ENCODE measurements at regions not wholly inside any gene's neighbourhood (a gene's known extent, or its start where the extent isn't known, plus 50 kb on each side); places are given as distances from the start of the nearest gene placed in this dataset.

- TF ChIP-seq CTCF (IDR thresholded peaks at IDR 0.05; ENCODE audit: poor library complexity, severe bottlenecking) (no peak), EP300 (conservative IDR thresholded peaks at IDR 0.05; ENCODE audit: poor library complexity, severe bottlenecking) (no peak), EZH2 (IDR thresholded peaks at IDR 0.05; ENCODE audit: borderline replicate concordance, insufficient read depth, low read length, poor library complexity, severe bottlenecking) (no peak), MXI1 (conservative IDR thresholded peaks at IDR 0.05; ENCODE audit: poor library complexity, severe bottlenecking) (no peak), RAD21 (conservative IDR thresholded peaks at IDR 0.05) (no peak), SMC3 (conservative IDR thresholded peaks at IDR 0.05; ENCODE audit: poor library complexity) (no peak), POLR2AphosphoS5 (IDR thresholded peaks at IDR 0.05) (no peak)
- TF ChIP-seq, protein P1, sequence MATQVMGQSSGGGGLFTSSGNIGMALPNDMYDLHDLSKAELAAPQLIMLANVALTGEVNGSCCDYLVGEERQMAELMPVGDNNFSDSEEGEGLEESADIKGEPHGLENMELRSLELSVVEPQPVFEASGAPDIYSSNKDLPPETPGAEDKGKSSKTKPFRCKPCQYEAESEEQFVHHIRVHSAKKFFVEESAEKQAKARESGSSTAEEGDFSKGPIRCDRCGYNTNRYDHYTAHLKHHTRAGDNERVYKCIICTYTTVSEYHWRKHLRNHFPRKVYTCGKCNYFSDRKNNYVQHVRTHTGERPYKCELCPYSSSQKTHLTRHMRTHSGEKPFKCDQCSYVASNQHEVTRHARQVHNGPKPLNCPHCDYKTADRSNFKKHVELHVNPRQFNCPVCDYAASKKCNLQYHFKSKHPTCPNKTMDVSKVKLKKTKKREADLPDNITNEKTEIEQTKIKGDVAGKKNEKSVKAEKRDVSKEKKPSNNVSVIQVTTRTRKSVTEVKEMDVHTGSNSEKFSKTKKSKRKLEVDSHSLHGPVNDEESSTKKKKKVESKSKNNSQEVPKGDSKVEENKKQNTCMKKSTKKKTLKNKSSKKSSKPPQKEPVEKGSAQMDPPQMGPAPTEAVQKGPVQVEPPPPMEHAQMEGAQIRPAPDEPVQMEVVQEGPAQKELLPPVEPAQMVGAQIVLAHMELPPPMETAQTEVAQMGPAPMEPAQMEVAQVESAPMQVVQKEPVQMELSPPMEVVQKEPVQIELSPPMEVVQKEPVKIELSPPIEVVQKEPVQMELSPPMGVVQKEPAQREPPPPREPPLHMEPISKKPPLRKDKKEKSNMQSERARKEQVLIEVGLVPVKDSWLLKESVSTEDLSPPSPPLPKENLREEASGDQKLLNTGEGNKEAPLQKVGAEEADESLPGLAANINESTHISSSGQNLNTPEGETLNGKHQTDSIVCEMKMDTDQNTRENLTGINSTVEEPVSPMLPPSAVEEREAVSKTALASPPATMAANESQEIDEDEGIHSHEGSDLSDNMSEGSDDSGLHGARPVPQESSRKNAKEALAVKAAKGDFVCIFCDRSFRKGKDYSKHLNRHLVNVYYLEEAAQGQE (IDR thresholded peaks at IDR 0.05; ENCODE audit: borderline replicate concordance): no peak
Observed at GRCh38 chr17:79484600-79485418, 126.0 kb downstream of the RBFOX3 start.

All from neural cell (in vitro differentiated cells).